ENCODE measurements at regions not wholly inside any gene's neighbourhood (a gene's known extent, or its start where the extent isn't known, plus 50 kb on each side); places are given as distances from the start of the nearest gene placed in this dataset.
"Not testable (repeated sequence)": the region's sequence is repeated elsewhere in the genome, so short reads cannot be mapped to it uniquely, and the experiment has no call there.

GRCh38 chr4:160537681-160538080 lies 1434.8 kb downstream of the RAPGEF2 start:
- no peak overlapping the region for H3K4me3 ChIP-seq (ENCODE audit: low read depth, low read length)
- no peak for TF ChIP-seq CTCF (IDR thresholded peaks at IDR 0.05; ENCODE audit: low read depth, low read length, missing control alignments)
- DNase-seq (ENCODE audit: low read depth): no peak

GRCh38 chr4:160546201-160546600 lies 1443.3 kb downstream of the RAPGEF2 start:
- no peak for DNase-seq (ENCODE audit: low read depth)
- no peak for TF ChIP-seq CTCF (IDR thresholded peaks at IDR 0.05; ENCODE audit: low read depth, low read length, missing control alignments)
- H3K4me3 ChIP-seq (ENCODE audit: low read depth, low read length): no peak overlapping the region

GRCh38 chr4:160549951-160550519 lies 1447.2 kb downstream of the RAPGEF2 start:
- not testable (repeated sequence) for DNase-seq (ENCODE audit: low read depth); H3K4me3 ChIP-seq (ENCODE audit: low read depth, low read length)

GRCh38 chr4:160562661-160563060 lies 1459.8 kb downstream of the RAPGEF2 start:
- no peak overlapping the region for H3K4me3 ChIP-seq (ENCODE audit: low read depth, low read length)
- TF ChIP-seq CTCF (IDR thresholded peaks at IDR 0.05; ENCODE audit: low read depth, low read length, missing control alignments): no peak
- DNase-seq (ENCODE audit: low read depth): no peak

GRCh38 chr4:160563552-160564282 lies 1460.8 kb downstream of the RAPGEF2 start:
- no peak overlapping the region for H3K4me3 ChIP-seq (ENCODE audit: low read depth, low read length)
- no peak for DNase-seq (ENCODE audit: low read depth)
- no peak for TF ChIP-seq CTCF (IDR thresholded peaks at IDR 0.05; ENCODE audit: low read depth, low read length, missing control alignments)

GRCh38 chr4:160567634-160568033 lies 1464.8 kb downstream of the RAPGEF2 start:
- no peak for DNase-seq (ENCODE audit: low read depth)
- no peak for TF ChIP-seq CTCF (IDR thresholded peaks at IDR 0.05; ENCODE audit: low read depth, low read length, missing control alignments)
- H3K4me3 ChIP-seq (ENCODE audit: low read depth, low read length): no peak overlapping the region

GRCh38 chr4:160570271-160570670 lies 1467.4 kb downstream of the RAPGEF2 start:
- H3K4me3 ChIP-seq (ENCODE audit: low read depth, low read length): no peak overlapping the region
- no peak for TF ChIP-seq CTCF (IDR thresholded peaks at IDR 0.05; ENCODE audit: low read depth, low read length, missing control alignments)
- no peak for DNase-seq (ENCODE audit: low read depth)

GRCh38 chr4:160574272-160574671 lies 1471.4 kb downstream of the RAPGEF2 start:
- DNase-seq (ENCODE audit: low read depth): not testable (repeated sequence)

More at GRCh38 chr4:160574272-160574671, 1471.4 kb downstream of the RAPGEF2 start:
- H3K4me3 ChIP-seq (ENCODE audit: low read depth, low read length): not testable (repeated sequence)
